ENCODE measurements at regions not wholly inside any gene's neighbourhood (a gene's known extent, or its start where the extent isn't known, plus 50 kb on each side); places are given as distances from the start of the nearest gene placed in this dataset.

GRCh38 chrX:43008356-43008755 lies 230.4 kb upstream of the PPP1R2C start:
- TF ChIP-seq CTCF (IDR thresholded peaks at IDR 0.05) = no peak
- TF ChIP-seq EZH2 (IDR thresholded peaks at IDR 0.05; ENCODE audit: borderline replicate concordance, insufficient read depth, low read depth, low read length, poor library complexity, severe bottlenecking) = no peak

All from B cell (primary cell).